ENCODE measurements at regions not wholly inside any gene's neighbourhood (a gene's known extent, or its start where the extent isn't known, plus 50 kb on each side); places are given as distances from the start of the nearest gene placed in this dataset.

DNA sequence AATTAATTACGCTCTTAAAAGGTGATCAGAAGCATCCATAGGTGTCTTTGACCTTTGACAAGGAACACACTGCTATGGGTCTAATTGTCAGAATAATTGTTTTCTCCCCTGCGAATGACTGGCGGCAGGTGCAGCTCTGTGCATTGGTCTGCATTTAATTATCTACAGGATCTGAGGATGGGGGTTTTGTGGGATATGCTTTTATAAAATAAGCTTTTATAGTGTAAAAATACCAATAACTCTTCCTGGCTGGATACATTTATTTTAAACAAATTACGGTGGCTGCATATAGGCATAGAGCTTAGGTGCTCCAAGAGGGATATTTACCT, 201.6 kb upstream of the RGMA start:
- TF ChIP-seq, protein P1, sequence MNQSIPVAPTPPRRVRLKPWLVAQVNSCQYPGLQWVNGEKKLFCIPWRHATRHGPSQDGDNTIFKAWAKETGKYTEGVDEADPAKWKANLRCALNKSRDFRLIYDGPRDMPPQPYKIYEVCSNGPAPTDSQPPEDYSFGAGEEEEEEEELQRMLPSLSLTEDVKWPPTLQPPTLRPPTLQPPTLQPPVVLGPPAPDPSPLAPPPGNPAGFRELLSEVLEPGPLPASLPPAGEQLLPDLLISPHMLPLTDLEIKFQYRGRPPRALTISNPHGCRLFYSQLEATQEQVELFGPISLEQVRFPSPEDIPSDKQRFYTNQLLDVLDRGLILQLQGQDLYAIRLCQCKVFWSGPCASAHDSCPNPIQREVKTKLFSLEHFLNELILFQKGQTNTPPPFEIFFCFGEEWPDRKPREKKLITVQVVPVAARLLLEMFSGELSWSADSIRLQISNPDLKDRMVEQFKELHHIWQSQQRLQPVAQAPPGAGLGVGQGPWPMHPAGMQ (IDR thresholded peaks at IDR 0.05; ENCODE audit: borderline replicate concordance), result no peak
- TF ChIP-seq POLR2A (IDR thresholded peaks at IDR 0.05; ENCODE audit: low read depth, low read length) (no peak), KDM1A (IDR thresholded peaks at IDR 0.05; ENCODE audit: borderline replicate concordance) (no peak), EZH2 (IDR thresholded peaks at IDR 0.05; ENCODE audit: borderline replicate concordance, control insufficient read depth, low read depth, low read length) (no peak), STAT1 (conservative IDR thresholded peaks at IDR 0.05) (no peak), SIN3A (IDR thresholded peaks at IDR 0.05; ENCODE audit: low read depth, low read length) (no peak), SIX5 (IDR thresholded peaks at IDR 0.05; ENCODE audit: low read depth, low read length, severe bottlenecking) (no peak), NR2C1 (IDR thresholded peaks at IDR 0.05) (no peak), SUZ12 (IDR thresholded peaks at IDR 0.05; ENCODE audit: unreplicated experiment) (no peak), RCOR1 (conservative IDR thresholded peaks at IDR 0.05; ENCODE audit: low read depth, low read length) (no peak)
- TF ChIP-seq, protein P2, sequence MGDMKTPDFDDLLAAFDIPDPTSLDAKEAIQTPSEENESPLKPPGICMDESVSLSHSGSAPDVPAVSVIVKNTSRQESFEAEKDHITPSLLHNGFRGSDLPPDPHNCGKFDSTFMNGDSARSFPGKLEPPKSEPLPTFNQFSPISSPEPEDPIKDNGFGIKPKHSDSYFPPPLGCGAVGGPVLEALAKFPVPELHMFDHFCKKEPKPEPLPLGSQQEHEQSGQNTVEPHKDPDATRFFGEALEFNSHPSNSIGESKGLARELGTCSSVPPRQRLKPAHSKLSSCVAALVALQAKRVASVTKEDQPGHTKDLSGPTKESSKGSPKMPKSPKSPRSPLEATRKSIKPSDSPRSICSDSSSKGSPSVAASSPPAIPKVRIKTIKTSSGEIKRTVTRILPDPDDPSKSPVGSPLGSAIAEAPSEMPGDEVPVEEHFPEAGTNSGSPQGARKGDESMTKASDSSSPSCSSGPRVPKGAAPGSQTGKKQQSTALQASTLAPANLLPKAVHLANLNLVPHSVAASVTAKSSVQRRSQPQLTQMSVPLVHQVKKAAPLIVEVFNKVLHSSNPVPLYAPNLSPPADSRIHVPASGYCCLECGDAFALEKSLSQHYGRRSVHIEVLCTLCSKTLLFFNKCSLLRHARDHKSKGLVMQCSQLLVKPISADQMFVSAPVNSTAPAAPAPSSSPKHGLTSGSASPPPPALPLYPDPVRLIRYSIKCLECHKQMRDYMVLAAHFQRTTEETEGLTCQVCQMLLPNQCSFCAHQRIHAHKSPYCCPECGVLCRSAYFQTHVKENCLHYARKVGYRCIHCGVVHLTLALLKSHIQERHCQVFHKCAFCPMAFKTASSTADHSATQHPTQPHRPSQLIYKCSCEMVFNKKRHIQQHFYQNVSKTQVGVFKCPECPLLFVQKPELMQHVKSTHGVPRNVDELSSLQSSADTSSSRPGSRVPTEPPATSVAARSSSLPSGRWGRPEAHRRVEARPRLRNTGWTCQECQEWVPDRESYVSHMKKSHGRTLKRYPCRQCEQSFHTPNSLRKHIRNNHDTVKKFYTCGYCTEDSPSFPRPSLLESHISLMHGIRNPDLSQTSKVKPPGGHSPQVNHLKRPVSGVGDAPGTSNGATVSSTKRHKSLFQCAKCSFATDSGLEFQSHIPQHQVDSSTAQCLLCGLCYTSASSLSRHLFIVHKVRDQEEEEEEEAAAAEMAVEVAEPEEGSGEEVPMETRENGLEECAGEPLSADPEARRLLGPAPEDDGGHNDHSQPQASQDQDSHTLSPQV (IDR thresholded peaks at IDR 0.05), result no peak
- TF ChIP-seq, protein P3, sequence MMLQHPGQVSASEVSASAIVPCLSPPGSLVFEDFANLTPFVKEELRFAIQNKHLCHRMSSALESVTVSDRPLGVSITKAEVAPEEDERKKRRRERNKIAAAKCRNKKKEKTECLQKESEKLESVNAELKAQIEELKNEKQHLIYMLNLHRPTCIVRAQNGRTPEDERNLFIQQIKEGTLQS (IDR thresholded peaks at IDR 0.05; ENCODE audit: borderline replicate concordance, extremely low read depth, low read depth, low read length), result no peak
- TF ChIP-seq, protein P4, sequence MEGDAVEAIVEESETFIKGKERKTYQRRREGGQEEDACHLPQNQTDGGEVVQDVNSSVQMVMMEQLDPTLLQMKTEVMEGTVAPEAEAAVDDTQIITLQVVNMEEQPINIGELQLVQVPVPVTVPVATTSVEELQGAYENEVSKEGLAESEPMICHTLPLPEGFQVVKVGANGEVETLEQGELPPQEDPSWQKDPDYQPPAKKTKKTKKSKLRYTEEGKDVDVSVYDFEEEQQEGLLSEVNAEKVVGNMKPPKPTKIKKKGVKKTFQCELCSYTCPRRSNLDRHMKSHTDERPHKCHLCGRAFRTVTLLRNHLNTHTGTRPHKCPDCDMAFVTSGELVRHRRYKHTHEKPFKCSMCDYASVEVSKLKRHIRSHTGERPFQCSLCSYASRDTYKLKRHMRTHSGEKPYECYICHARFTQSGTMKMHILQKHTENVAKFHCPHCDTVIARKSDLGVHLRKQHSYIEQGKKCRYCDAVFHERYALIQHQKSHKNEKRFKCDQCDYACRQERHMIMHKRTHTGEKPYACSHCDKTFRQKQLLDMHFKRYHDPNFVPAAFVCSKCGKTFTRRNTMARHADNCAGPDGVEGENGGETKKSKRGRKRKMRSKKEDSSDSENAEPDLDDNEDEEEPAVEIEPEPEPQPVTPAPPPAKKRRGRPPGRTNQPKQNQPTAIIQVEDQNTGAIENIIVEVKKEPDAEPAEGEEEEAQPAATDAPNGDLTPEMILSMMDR (IDR thresholded peaks at IDR 0.05 in 2 of 3, conservative IDR thresholded peaks at IDR 0.05 in 1 of 3; ENCODE audit: control insufficient read depth in 2 of 3, extremely low read depth in 1 of 3, insufficient read depth in 1 of 3, low read depth in 3 of 3, low read length in 3 of 3), result no peak

Measured in GM12878 (cell line).